ENCODE measurements at regions not wholly inside any gene's neighbourhood (a gene's known extent, or its start where the extent isn't known, plus 50 kb on each side); places are given as distances from the start of the nearest gene placed in this dataset.

GRCh38 chr16:60748366-60748765 is 1287.9 kb downstream of the CDH8 start:
- no peak for TF ChIP-seq CTCF (IDR thresholded peaks at IDR 0.05)
- TF ChIP-seq POLR2AphosphoS5 (IDR thresholded peaks at IDR 0.05) = no peak

All from stomach (tissue), 4 donors.